ENCODE measurements at regions not wholly inside any gene's neighbourhood (a gene's known extent, or its start where the extent isn't known, plus 50 kb on each side); places are given as distances from the start of the nearest gene placed in this dataset.

GRCh38 chr10:86594535-86594934, 59.8 kb upstream of the OPN4 start:
- no peak for TF ChIP-seq CTCF (IDR thresholded peaks at IDR 0.05)
- no peak for TF ChIP-seq POLR2A (IDR thresholded peaks at IDR 0.05)

Data from body of pancreas (tissue), 4 donors.